Vagina (tissue), 2 donors: ENCODE measurements at regions not wholly inside any gene's neighbourhood (a gene's known extent, or its start where the extent isn't known, plus 50 kb on each side); places are given as distances from the start of the nearest gene placed in this dataset.

ENCODE experiments used
- POLR2A ChIP-seq, 2 donors: fragments of 450-650 bp; IDR thresholded peaks; one replicate each; pipeline ENCODE4 v1.6.1; 2017; ENCODE audit warnings: antibody characterized with exemption in 2 of 2, mild to moderate bottlenecking in 2 of 2, moderate library complexity in 2 of 2
- POLR2AphosphoS5 ChIP-seq, 2 donors: sonication (generic); formaldehyde crosslinking; IDR thresholded peaks; one replicate each; pipeline ENCODE4 v1.9.0; 2017; ENCODE audit warnings: antibody characterized with exemption in 2 of 2, mild to moderate bottlenecking in 2 of 2, low read depth in 1 of 2; ENCODE audit not compliant: insufficient read depth in 1 of 2
- TF ChIP-seq, protein P1 (sequence below), 3 experiments: fragments of 450-650 bp in 2 of 3; fragments of 200-600 bp in 1 of 3; sonication (generic) in 1 of 3; IDR thresholded peaks; one replicate each; pipeline ENCODE4 v1.5.1; 2017 to 2019; ENCODE audit warnings: antibody characterized with exemption in 3 of 3, mild to moderate bottlenecking in 2 of 3, moderate library complexity in 2 of 3

DNA sequence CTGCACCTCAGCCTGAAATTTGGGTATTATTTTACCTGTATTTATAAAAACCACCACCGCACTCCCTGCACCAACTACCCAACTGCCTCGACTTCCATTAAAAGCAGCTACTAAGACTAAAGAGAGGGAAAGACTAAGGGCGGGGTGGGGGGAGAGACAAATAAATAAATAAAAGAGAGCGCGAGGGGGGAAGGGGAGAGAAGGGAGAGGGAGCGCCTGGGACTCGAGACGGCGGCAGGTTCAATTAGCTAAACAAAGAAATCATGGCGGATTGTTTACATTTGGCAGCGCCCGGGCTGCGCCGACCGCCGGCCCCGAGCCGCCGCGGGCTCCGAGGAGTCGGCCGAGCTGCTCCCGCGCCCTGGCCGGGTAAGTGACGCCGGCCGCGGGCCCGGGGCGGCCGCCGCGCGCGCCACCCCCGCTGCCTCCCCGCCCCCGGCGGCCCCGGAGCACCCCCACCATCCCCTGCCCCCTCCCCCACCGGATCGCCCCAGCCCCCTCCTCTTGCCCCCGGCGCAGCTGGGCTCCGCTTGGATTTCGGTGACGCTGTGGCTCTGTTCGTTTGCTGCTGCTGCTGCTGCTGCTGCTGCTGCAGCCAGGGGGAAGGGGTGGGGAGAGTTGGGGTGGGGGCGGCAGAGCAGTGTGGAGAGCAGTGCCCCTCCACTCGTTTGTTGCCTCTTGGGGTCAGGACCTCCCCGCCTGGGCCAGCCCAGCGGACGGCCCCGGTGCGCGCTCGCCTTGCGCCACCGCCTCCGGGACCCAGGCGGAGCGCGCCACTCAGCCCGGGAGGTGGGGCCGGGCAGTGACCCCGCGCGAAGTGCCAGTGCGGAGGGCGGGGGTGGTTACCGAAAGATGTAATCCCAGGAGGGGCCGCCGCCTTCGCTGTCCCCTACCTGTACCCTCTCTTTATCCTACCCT lies 187.2 kb upstream of the FANCL start:
- no peak for TF ChIP-seq POLR2A (IDR thresholded peaks at IDR 0.05)
- TF ChIP-seq, protein P1, sequence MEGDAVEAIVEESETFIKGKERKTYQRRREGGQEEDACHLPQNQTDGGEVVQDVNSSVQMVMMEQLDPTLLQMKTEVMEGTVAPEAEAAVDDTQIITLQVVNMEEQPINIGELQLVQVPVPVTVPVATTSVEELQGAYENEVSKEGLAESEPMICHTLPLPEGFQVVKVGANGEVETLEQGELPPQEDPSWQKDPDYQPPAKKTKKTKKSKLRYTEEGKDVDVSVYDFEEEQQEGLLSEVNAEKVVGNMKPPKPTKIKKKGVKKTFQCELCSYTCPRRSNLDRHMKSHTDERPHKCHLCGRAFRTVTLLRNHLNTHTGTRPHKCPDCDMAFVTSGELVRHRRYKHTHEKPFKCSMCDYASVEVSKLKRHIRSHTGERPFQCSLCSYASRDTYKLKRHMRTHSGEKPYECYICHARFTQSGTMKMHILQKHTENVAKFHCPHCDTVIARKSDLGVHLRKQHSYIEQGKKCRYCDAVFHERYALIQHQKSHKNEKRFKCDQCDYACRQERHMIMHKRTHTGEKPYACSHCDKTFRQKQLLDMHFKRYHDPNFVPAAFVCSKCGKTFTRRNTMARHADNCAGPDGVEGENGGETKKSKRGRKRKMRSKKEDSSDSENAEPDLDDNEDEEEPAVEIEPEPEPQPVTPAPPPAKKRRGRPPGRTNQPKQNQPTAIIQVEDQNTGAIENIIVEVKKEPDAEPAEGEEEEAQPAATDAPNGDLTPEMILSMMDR (IDR thresholded peaks at IDR 0.05) = no peak
- TF ChIP-seq POLR2AphosphoS5 (IDR thresholded peaks at IDR 0.05; ENCODE audit: insufficient read depth in 1 of 2, low read depth in 1 of 2) = no peak
